ENCODE measurements at regions not wholly inside any gene's neighbourhood (a gene's known extent, or its start where the extent isn't known, plus 50 kb on each side); places are given as distances from the start of the nearest gene placed in this dataset.

DNA sequence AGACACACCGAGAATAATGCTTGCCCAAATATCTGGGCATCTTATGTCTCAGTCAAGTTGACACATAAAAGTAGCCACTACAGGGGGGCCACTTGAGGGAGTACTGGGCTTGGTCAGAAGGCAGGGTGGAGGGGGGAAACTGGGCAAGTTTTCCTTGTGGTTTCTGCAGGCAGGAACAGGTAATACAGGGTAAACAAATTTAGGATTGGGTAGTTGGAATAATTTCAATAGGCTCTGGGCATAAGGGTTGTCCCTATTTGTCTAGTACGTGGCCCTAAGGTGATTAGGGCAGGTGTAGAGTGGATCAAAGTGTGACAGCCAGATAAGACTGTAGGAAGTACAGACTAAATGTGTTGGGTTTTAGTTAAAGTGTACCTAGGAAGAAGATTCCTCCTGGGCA is 353.1 kb downstream of the TLE4 start:
- no peak for DNase-seq
- intact Hi-C loops (cut with DNase I), result no loop called here
- no peaks in the 10 kb centered on the region for H3K4me1 ChIP-seq (replicated peaks in 1 of 2)
- no peak overlapping the region for H3K27ac ChIP-seq
- no peaks in the 10 kb centered on the region for H3K27me3 ChIP-seq
- WGBS, 4 donors, result 51 to 85% (median 59%) methylated on average over 2 of the region's 2 CpGs
- no peak overlapping the region for H3K4me3 ChIP-seq
- H3K9me3 ChIP-seq (replicated peaks in 1 of 3), result no peaks in the 10 kb centered on the region
- no peaks in the 10 kb centered on the region for H3K36me3 ChIP-seq (replicated peaks in 1 of 2)
- TF ChIP-seq, protein P1, sequence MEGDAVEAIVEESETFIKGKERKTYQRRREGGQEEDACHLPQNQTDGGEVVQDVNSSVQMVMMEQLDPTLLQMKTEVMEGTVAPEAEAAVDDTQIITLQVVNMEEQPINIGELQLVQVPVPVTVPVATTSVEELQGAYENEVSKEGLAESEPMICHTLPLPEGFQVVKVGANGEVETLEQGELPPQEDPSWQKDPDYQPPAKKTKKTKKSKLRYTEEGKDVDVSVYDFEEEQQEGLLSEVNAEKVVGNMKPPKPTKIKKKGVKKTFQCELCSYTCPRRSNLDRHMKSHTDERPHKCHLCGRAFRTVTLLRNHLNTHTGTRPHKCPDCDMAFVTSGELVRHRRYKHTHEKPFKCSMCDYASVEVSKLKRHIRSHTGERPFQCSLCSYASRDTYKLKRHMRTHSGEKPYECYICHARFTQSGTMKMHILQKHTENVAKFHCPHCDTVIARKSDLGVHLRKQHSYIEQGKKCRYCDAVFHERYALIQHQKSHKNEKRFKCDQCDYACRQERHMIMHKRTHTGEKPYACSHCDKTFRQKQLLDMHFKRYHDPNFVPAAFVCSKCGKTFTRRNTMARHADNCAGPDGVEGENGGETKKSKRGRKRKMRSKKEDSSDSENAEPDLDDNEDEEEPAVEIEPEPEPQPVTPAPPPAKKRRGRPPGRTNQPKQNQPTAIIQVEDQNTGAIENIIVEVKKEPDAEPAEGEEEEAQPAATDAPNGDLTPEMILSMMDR (IDR thresholded peaks at IDR 0.05), result no peak
- no peak for TF ChIP-seq POLR2A (IDR thresholded peaks at IDR 0.05)

DNA sequence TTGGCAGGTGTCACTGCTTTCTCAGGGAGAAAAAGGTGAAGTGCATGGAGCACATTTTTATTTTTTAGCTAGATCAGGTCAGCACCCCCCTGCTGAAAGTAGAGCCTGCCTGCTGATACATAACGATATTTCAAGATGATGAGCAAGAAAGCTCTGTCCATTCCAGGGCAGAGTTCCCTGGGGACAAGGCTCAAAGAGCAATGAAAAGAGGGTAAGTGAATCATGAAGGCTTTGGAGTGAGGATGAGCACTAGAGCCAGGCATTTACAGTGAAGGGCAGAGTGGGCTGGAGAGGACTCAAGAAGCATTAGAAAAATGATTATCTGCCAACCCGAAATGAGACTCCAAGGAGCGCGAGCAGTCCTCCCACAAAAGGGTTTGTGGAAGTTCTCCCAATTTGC is 345.7 kb downstream of the TLE4 start:
- H3K9me3 ChIP-seq (replicated peaks in 1 of 3), result no peaks in the 10 kb centered on the region
- no peaks in the 10 kb centered on the region for H3K27me3 ChIP-seq
- intact Hi-C loops (cut with DNase I), result no loop called here
- no peaks in the 10 kb centered on the region for H3K4me1 ChIP-seq (replicated peaks in 1 of 2)
- H3K4me3 ChIP-seq, result no peak overlapping the region
- no peaks in the 10 kb centered on the region for H3K36me3 ChIP-seq (replicated peaks in 1 of 2)
- WGBS, 4 donors, result 79 to 87% (median 87%) methylated on average over 4 of the region's 4 CpGs
- TF ChIP-seq, protein P1 (IDR thresholded peaks at IDR 0.05), result no peak
- no peak for TF ChIP-seq POLR2A (IDR thresholded peaks at IDR 0.05)
- DNase-seq, result no peak
- no peak overlapping the region for H3K27ac ChIP-seq

DNA sequence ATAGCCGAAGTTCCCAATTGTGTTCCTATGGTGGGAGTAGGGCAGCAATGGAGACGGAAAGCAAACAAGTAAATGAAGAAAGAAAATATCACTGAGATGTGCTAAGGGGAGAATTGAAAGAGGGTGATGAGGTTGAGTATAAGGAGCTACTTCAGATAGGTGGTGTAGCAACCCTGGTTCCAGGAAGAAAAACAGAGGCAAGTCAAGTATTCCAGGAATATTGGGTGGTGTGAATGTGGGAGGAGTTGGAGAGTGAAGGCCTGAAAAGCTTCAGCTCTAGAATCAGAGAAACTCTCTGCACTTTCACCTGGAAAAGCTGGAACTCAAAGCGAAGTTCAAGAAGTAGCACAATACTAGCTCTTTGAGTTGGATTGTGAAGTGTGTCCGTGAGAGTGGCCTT is 342.1 kb downstream of the TLE4 start:
- WGBS, 4 donors, result 81 to 91% (median 88%) methylated on average over 4 of the region's 4 CpGs
- H3K27ac ChIP-seq, result no peak overlapping the region
- no peak overlapping the region for H3K4me3 ChIP-seq
- intact Hi-C loops (cut with DNase I), result no loop called here
- H3K36me3 ChIP-seq (replicated peaks in 1 of 2), result no peaks in the 10 kb centered on the region
- DNase-seq, result no peak
- TF ChIP-seq, protein P1 (IDR thresholded peaks at IDR 0.05), result no peak
- no peak for TF ChIP-seq POLR2A (IDR thresholded peaks at IDR 0.05)
- no peaks in the 10 kb centered on the region for H3K4me1 ChIP-seq (replicated peaks in 1 of 2)
- no peaks in the 10 kb centered on the region for H3K27me3 ChIP-seq
- H3K9me3 ChIP-seq (replicated peaks in 1 of 3), result no peaks in the 10 kb centered on the region

GRCh38 chr9:79912318-79913070 is 340.7 kb downstream of the TLE4 start:
- intact Hi-C loops (cut with DNase I), result no loop called here
- Histone ChIP-seq H3K4me1 (replicated peaks in 1 of 2) (no peaks in the 10 kb centered on the region), H3K27ac (no peak overlapping the region), H3K9me3 (replicated peaks in 1 of 3) (no peaks in the 10 kb centered on the region), H3K36me3 (replicated peaks in 1 of 2) (no peaks in the 10 kb centered on the region), H3K27me3 (no peaks in the 10 kb centered on the region), H3K4me3 (no peak overlapping the region)
- TF ChIP-seq, protein P1 (IDR thresholded peaks at IDR 0.05), result no peak
- no peak for TF ChIP-seq POLR2A (IDR thresholded peaks at IDR 0.05)
- DNase-seq, result no peak
- 54 to 56% (median 55%) methylated on average over 2 of the region's 2 CpGs for WGBS, 4 donors

Data from adrenal gland (tissue), 9 donors.